Epithelial cell of proximal tubule (primary cell): ENCODE measurements at regions not wholly inside any gene's neighbourhood (a gene's known extent, or its start where the extent isn't known, plus 50 kb on each side); places are given as distances from the start of the nearest gene placed in this dataset.

ENCODE experiments used
- DNase-seq: peaks from one replicate; pipeline ENCODE4 v3.0.0-alpha.2; 2011; ENCODE audit warnings: low read depth
- H3K4me3 ChIP-seq: 2 replicates; pipeline ENCODE4 v1.5.1; 2011; ENCODE audit warnings: low read depth, mild to moderate bottlenecking, low read length
- TF ChIP-seq, protein P1 (sequence below): conservative IDR thresholded peaks from 2 replicates; pipeline ENCODE4 v1.5.1; 2012; ENCODE audit warnings: low read depth, mild to moderate bottlenecking, low read length

DNA sequence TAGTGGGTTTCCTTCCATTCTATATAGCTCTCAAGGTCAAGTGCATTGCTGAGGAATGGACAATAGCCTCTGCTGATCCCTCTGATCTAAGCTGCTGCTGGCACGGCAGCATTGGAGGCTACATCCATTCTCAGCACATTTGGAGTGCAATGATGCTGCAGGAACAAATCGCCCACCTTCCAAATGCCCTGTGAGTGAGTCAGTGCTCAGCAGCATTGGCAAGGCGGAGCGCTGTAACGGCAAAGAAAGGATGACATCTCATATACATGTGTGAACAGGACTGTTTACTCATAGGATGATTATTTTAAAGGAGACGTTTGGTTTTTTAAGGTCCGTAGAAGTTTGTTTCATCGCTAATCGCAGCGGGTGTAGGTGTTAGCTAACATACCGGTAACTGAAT, 408.7 kb downstream of the ARHGEF28 start:
- H3K4me3 ChIP-seq = no peak overlapping the region
- TF ChIP-seq, protein P1, sequence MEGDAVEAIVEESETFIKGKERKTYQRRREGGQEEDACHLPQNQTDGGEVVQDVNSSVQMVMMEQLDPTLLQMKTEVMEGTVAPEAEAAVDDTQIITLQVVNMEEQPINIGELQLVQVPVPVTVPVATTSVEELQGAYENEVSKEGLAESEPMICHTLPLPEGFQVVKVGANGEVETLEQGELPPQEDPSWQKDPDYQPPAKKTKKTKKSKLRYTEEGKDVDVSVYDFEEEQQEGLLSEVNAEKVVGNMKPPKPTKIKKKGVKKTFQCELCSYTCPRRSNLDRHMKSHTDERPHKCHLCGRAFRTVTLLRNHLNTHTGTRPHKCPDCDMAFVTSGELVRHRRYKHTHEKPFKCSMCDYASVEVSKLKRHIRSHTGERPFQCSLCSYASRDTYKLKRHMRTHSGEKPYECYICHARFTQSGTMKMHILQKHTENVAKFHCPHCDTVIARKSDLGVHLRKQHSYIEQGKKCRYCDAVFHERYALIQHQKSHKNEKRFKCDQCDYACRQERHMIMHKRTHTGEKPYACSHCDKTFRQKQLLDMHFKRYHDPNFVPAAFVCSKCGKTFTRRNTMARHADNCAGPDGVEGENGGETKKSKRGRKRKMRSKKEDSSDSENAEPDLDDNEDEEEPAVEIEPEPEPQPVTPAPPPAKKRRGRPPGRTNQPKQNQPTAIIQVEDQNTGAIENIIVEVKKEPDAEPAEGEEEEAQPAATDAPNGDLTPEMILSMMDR = no peak
- no peak for DNase-seq

- TF ChIP-seq, protein P1 = no peak
- H3K4me3 ChIP-seq = no peak overlapping the region
- DNase-seq = no peak
Observed at GRCh38 chr5:74032617-74033016, 406.6 kb downstream of the ARHGEF28 start.

- no peak overlapping the region for H3K4me3 ChIP-seq
- DNase-seq = no peak
- TF ChIP-seq, protein P1 = no peak
Observed at GRCh38 chr5:74031536-74031935, 405.5 kb downstream of the ARHGEF28 start.

GRCh38 chr5:74030821-74031220, 404.8 kb downstream of the ARHGEF28 start:
- H3K4me3 ChIP-seq = no peak overlapping the region

DNA sequence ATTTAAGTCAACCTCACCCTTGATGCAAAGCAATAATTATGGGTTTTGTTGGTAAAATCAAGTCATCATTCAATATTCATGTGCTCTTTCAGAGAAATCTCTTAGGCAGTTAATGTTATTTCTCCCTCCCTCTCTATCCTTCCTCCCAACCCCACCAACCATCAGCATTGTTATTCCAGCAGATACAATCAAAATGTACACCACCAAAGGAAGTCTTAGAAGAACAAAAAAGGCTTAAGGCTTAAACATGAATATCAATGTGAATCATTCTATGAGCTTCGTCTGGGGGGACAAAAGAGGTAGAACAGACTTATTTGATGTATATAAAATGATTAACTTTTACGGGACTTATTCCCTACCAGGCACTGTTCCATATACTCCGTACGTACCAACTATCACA, 404.4 kb downstream of the ARHGEF28 start:
- DNase-seq = no peak
- H3K4me3 ChIP-seq = no peak overlapping the region
- TF ChIP-seq, protein P1 = no peak

More at GRCh38 chr5:74030821-74031220, 404.8 kb downstream of the ARHGEF28 start:
- TF ChIP-seq, protein P1 = no peak
- DNase-seq = no peak

GRCh38 chr5:74028976-74029375, 403.0 kb downstream of the ARHGEF28 start:
- no peak overlapping the region for H3K4me3 ChIP-seq
- no peak for DNase-seq
- TF ChIP-seq, protein P1 = no peak

DNA sequence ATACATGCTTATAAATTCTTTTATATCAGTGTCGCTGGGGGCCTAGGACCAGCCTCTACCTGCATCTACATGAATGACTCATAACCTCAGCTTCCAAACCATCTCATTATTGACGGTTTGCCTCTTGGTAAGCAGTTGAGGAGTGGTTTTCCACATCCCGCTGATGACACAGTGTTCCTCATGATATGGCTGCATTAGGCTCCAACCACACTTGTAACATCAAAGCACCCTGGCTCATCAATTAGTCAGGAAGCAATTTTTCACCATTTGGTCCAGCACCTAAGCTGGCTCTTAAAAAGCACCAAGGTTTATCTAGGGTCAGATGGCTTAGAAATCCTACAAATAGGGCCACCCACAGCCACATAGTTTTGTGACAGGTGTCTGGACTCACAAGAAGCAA, 402.4 kb downstream of the ARHGEF28 start:
- TF ChIP-seq, protein P1 = no peak
- DNase-seq = no peak

More for the DNA sequence above, 402.4 kb downstream of the ARHGEF28 start:
- no peak overlapping the region for H3K4me3 ChIP-seq
